ENCODE measurements at regions not wholly inside any gene's neighbourhood (a gene's known extent, or its start where the extent isn't known, plus 50 kb on each side); places are given as distances from the start of the nearest gene placed in this dataset.
"Not testable (repeated sequence)": the region's sequence is repeated elsewhere in the genome, so short reads cannot be mapped to it uniquely, and the experiment has no call there.

- no peak for FAIRE-seq
Observed at GRCh38 chr11:96963375-96963774, 573.6 kb downstream of the JRKL start.

GRCh38 chr11:96964661-96965060, 574.8 kb downstream of the JRKL start:
- DNase-seq (ENCODE audit: insufficient read length, low spot score), result no peak
- no peak for FAIRE-seq

More at GRCh38 chr11:96963375-96963774, 573.6 kb downstream of the JRKL start:
- no peak for DNase-seq (ENCODE audit: insufficient read length, low spot score)

GRCh38 chr11:96967616-96968015, 577.8 kb downstream of the JRKL start:
- DNase-seq (ENCODE audit: insufficient read length, low spot score) (no peak), FAIRE-seq (no peak)

- no peak for FAIRE-seq
- DNase-seq (ENCODE audit: insufficient read length, low spot score), result no peak
Observed at GRCh38 chr11:96969251-96969650, 579.4 kb downstream of the JRKL start.

GRCh38 chr11:96978751-96979150, 588.9 kb downstream of the JRKL start:
- DNase-seq (ENCODE audit: insufficient read length, low spot score), result no peak
- FAIRE-seq, result no peak

GRCh38 chr11:96986516-96986915, 596.7 kb downstream of the JRKL start:
- DNase-seq (ENCODE audit: insufficient read length, low spot score), result no peak
- FAIRE-seq, result no peak

- FAIRE-seq (no peak), DNase-seq (ENCODE audit: insufficient read length, low spot score) (no peak)
Observed at GRCh38 chr11:96990914-96991313, 601.1 kb downstream of the JRKL start.

GRCh38 chr11:97000481-97000880, 610.7 kb downstream of the JRKL start:
- FAIRE-seq (no peak), DNase-seq (ENCODE audit: insufficient read length, low spot score) (no peak)

GRCh38 chr11:97007283-97007682, 617.5 kb downstream of the JRKL start:
- DNase-seq (ENCODE audit: insufficient read length, low spot score), result no peak
- FAIRE-seq, result no peak

- DNase-seq (ENCODE audit: insufficient read length, low spot score) (no peak), FAIRE-seq (no peak)
Observed at GRCh38 chr11:97009613-97010012, 619.8 kb downstream of the JRKL start.

GRCh38 chr11:97010997-97011396, 621.2 kb downstream of the JRKL start:
- FAIRE-seq; DNase-seq (ENCODE audit: insufficient read length, low spot score): not testable (repeated sequence)

GRCh38 chr11:97015327-97015726, 625.5 kb downstream of the JRKL start:
- DNase-seq (ENCODE audit: insufficient read length, low spot score) (no peak), FAIRE-seq (no peak)

GRCh38 chr11:97019305-97019704, 629.5 kb downstream of the JRKL start:
- DNase-seq (ENCODE audit: insufficient read length, low spot score), result no peak
- FAIRE-seq, result no peak

DNA sequence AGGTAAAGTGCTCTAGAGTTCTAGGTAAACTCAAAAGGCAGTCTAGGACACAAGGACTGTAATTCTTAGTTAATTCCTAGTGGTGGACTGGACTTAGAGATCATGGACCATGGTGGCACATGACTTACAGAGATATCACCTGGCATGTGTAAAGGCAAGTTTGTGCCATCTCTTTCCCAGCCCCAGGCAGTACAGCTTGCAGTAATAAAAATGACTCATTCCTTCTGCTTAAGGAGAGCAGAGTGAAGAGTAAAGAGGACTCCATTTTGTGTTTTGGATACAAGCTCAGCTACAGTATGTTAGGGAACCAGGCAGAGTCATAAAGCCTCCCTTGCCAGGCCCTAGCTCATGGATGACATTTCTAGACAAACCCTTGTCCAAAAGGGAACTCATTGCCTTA, 629.9 kb downstream of the JRKL start:
- FAIRE-seq, result no peak
- no peak for DNase-seq (ENCODE audit: insufficient read length, low spot score)

GRCh38 chr11:97022955-97023354, 633.1 kb downstream of the JRKL start:
- no peak for DNase-seq (ENCODE audit: insufficient read length, low spot score)
- no peak for FAIRE-seq

GRCh38 chr11:97028836-97029406, 639.1 kb downstream of the JRKL start:
- FAIRE-seq (no peak), DNase-seq (ENCODE audit: insufficient read length, low spot score) (no peak)

GRCh38 chr11:97033178-97033577, 643.4 kb downstream of the JRKL start:
- FAIRE-seq (no peak), DNase-seq (ENCODE audit: insufficient read length, low spot score) (no peak)

DNA sequence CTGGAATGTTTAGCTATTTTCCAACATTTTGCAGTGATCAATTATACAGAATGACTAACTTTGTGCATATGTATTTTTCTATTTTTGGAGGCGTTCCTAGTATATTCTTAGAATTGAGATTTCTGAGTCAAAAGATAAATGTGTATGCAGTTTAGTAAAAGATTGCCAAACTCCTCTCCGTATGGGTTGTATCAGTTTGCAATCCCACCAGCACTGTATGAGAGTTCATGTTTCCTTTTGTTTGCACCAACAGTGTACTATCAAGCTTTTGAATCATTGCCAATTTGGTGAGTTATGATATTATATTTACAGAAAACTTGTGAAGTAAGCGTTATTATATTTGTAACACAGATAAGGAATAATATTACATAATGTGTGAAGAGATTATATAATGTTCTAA, 658.7 kb downstream of the JRKL start:
- DNase-seq (ENCODE audit: insufficient read length, low spot score) (no peak), FAIRE-seq (no peak)

- DNase-seq (ENCODE audit: insufficient read length, low spot score) (no peak), FAIRE-seq (no peak)
Observed at GRCh38 chr11:97060184-97060583, 670.4 kb downstream of the JRKL start.

DNA sequence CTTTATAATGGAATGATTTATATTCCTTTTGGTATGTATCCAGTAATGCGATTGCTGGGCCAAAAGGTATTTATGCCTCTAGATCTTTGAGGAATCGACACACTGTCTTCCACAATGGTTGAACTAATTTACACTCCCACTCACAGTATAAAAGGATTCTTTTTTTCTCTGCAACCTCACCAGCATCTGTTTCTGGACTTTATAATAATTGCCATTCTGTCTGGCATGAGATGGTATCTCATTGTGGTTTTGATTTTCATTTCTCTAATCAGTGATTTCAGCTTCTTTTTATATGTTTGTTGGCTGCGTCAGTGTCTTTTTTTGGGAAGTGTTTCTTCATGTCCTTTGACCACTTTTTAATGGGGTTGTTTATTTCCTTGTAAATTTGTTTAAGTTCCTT, 679.3 kb downstream of the JRKL start:
- no peak for DNase-seq (ENCODE audit: insufficient read length, low spot score)
- no peak for FAIRE-seq

DNA sequence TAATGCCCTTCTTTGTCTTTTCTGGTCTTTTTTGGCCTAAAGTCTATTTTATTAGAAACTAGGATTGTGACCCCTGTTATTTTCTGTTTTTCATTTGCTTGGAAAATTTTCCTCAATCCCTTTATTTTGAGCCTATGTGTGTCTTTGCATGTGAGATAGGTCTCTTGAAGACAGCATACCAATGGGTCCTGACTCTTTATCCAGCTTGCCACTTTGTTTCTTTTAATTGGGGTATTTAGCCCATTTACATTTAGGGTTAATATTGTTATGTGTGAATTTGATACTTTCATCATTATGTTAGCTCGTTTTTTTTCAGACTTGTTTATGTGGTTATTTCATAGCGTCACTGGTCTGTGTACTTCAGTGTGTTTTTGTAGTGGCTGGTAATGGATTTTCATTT, 682.6 kb downstream of the JRKL start:
- DNase-seq (ENCODE audit: insufficient read length, low spot score) (no peak), FAIRE-seq (no peak)

- not testable (repeated sequence) for DNase-seq (ENCODE audit: insufficient read length, low spot score); FAIRE-seq
Observed at GRCh38 chr11:97076666-97077065, 686.9 kb downstream of the JRKL start.

DNA sequence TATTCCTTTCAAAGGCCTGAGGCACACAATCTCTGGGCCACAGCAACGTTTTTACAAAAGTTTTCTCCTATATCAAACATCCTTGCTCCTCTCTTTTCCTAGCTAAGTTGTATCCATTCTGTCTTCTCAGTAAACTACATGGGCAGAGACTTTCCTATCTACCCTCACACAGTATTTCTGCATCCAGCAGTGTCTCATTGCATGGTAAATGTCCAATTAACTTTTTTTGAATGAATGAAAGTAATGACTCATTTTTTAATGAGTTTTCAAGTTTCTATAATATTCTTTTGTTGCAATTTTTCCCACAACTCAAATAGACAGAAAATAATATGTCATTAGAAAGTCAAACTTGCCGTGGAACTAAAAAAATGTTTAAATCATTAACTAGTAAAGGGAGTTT, 688.6 kb downstream of the JRKL start:
- no peak for FAIRE-seq
- DNase-seq (ENCODE audit: insufficient read length, low spot score), result no peak

Measured in GM19239 (cell line).